GM12872 (cell line): ENCODE measurements at regions not wholly inside any gene's neighbourhood (a gene's known extent, or its start where the extent isn't known, plus 50 kb on each side); places are given as distances from the start of the nearest gene placed in this dataset.
A peak's percentile ranks its signal among the peaks of the same experiment; 100 is the strongest.

Experiments
- CTCF ChIP-seq: IDR thresholded peaks from 3 replicates; pipeline ENCODE4 v1.5.1; 2011; ENCODE audit warnings: low read depth, mild to moderate bottlenecking, low read length, moderate library complexity; ENCODE audit not compliant: insufficient read depth

GRCh38 chr3:163504974-163505373, 1573.3 kb downstream of the SI start:
- no peak for TF ChIP-seq CTCF

- TF ChIP-seq CTCF = no peak
Measured at GRCh38 chr3:163491714-163492113, 1586.6 kb downstream of the SI start.

GRCh38 chr3:163490119-163490518, 1588.2 kb downstream of the SI start:
- peak; percentile 71 for TF ChIP-seq CTCF

- no peak for TF ChIP-seq CTCF
Measured at GRCh38 chr3:163482695-163483094, 1595.6 kb downstream of the SI start.

GRCh38 chr3:163481738-163482137, 1596.6 kb downstream of the SI start:
- no peak for TF ChIP-seq CTCF

- no peak for TF ChIP-seq CTCF
Measured at GRCh38 chr3:163476179-163476578, 1602.1 kb downstream of the SI start.

GRCh38 chr3:163474766-163475165, 1603.5 kb downstream of the SI start:
- no peak for TF ChIP-seq CTCF

GRCh38 chr3:163468531-163469335, 1609.6 kb downstream of the SI start:
- TF ChIP-seq CTCF = no peak
